HepG2 (cell line): ENCODE measurements at regions not wholly inside any gene's neighbourhood (a gene's known extent, or its start where the extent isn't known, plus 50 kb on each side); places are given as distances from the start of the nearest gene placed in this dataset.
A peak's percentile ranks its signal among the peaks of the same experiment; 100 is the strongest.

Experiments used
- ARID4A ChIP-seq: sonication (generic); formaldehyde crosslinking; IDR thresholded peaks from 2 replicates; pipeline ENCODE4 v1.5.0; 2020; ENCODE audit warnings: mild to moderate bottlenecking, missing genetic modification reagents, borderline replicate concordance
- ARID5B ChIP-seq: IDR thresholded peaks from 2 replicates; pipeline ENCODE4 v1.4.0; 2020; ENCODE audit warnings: mild to moderate bottlenecking, missing genetic modification reagents
- CEBPB ChIP-seq: IDR thresholded peaks from 2 replicates; pipeline ENCODE4 v1.6.1; 2011; ENCODE audit warnings: low read depth, low read length, improper control_type of control experiment, borderline replicate concordance
- EP300 ChIP-seq, 3 experiments: sonication (generic) in 1 of 3; formaldehyde crosslinking in 1 of 3; IDR thresholded peaks; 2 replicates each; pipeline versions ENCODE4 v1.5.1 to v1.6.1; 2011 to 2020; ENCODE audit warnings: low read depth in 2 of 3, low read length in 2 of 3, borderline replicate concordance in 1 of 3, improper control_type of control experiment in 1 of 3, mild to moderate bottlenecking in 1 of 3, missing genetic modification reagents in 1 of 3, moderate library complexity in 1 of 3
- EZH2 ChIP-seq: conservative IDR thresholded peaks from 2 replicates; pipeline ENCODE4 v1.6.1; 2012; ENCODE audit warnings: mild to moderate bottlenecking, low read depth, low read length, moderate library complexity
- FOXA1 ChIP-seq, 2 experiments: fragments of 450-650 bp in 1 of 2; sonication (generic) in 1 of 2; formaldehyde crosslinking in 1 of 2; IDR thresholded peaks; 2 replicates each; pipeline versions ENCODE4 v1.4.0 to v1.6.1; 2016 to 2020; ENCODE audit warnings: missing genetic modification reagents in 1 of 2
- FOXP1 ChIP-seq, 2 experiments: fragments of 450-650 bp in 1 of 2; IDR thresholded peaks; 2 replicates each; pipeline ENCODE4 v1.6.1; 2017 to 2018; ENCODE audit warnings: antibody characterized with exemption in 1 of 2
- GZF1 ChIP-seq: sonication (generic); formaldehyde crosslinking; IDR thresholded peaks from 2 replicates; pipeline ENCODE4 v1.5.1; 2020; ENCODE audit warnings: mild to moderate bottlenecking, missing genetic modification reagents
- MTA1 ChIP-seq: sonication (generic); formaldehyde crosslinking; IDR thresholded peaks from 2 replicates; pipeline ENCODE4 v1.4.0; 2020; ENCODE audit warnings: missing genetic modification reagents, mild to moderate bottlenecking, borderline replicate concordance
- SKIL ChIP-seq: sonication (generic); formaldehyde crosslinking; IDR thresholded peaks from 2 replicates; pipeline ENCODE4 v1.8.0; 2022; ENCODE audit warnings: missing genetic modification reagents, mild to moderate bottlenecking, moderate library complexity, borderline replicate concordance
- SOX6 ChIP-seq, 2 experiments: fragments of 450-650 bp in 1 of 2; sonication (generic) in 1 of 2; formaldehyde crosslinking in 1 of 2; IDR thresholded peaks; 2 replicates each; pipeline versions ENCODE4 v1.4.0 to v1.6.1; 2017 to 2020; ENCODE audit warnings: antibody characterized with exemption in 1 of 2, mild to moderate bottlenecking in 1 of 2, missing genetic modification reagents in 1 of 2
- ZFP82 ChIP-seq: sonication (generic); formaldehyde crosslinking; IDR thresholded peaks from 2 replicates; pipeline ENCODE4 v1.5.1; 2020; ENCODE audit warnings: mild to moderate bottlenecking, missing genetic modification reagents, borderline replicate concordance
- ZNF275 ChIP-seq: sonication (generic); formaldehyde crosslinking; IDR thresholded peaks from 2 replicates; pipeline ENCODE4 v1.8.0; 2022; ENCODE audit warnings: missing genetic modification reagents, mild to moderate bottlenecking, inconsistent platforms, borderline replicate concordance
- ZNF430 ChIP-seq: sonication (generic); formaldehyde crosslinking; IDR thresholded peaks from 2 replicates; pipeline ENCODE4 v1.9.0; 2021; ENCODE audit warnings: mild to moderate bottlenecking, missing genetic modification reagents

GRCh38 chrX:19245711-19246269 lies 97.9 kb upstream of the PDHA1 start (continued):
- TF ChIP-seq FOXP1 (IDR thresholded peaks at IDR 0.05): no peak
- peak; percentile 50; the same call in 1 of the 2 replicates for TF ChIP-seq FOXP1 (CRISPR knock-in tag; IDR thresholded peaks at IDR 0.05)
- TF ChIP-seq ARID4A (CRISPR knock-in tag): no peak
- no peak for TF ChIP-seq SOX6 (IDR thresholded peaks at IDR 0.05)
- peak; percentile 75; the same call in 1 of the 2 replicates for TF ChIP-seq SOX6 (CRISPR knock-in tag; IDR thresholded peaks at IDR 0.05)
- no peak for TF ChIP-seq EZH2
- no peak for TF ChIP-seq ZNF275
- peak; percentile 51; the same call in 1 of the 2 replicates for TF ChIP-seq CEBPB
- TF ChIP-seq ZFP82 (CRISPR knock-in tag): no peak
- TF ChIP-seq GZF1: no peak
- TF ChIP-seq ZNF430: no peak
- TF ChIP-seq SKIL (CRISPR knock-in tag): no peak
- peak; percentile 34; the same call in 1 of the 2 replicates for TF ChIP-seq ARID5B (CRISPR knock-in tag)
- TF ChIP-seq EP300 (IDR thresholded peaks at IDR 0.05; ENCODE audit: low read depth in 2 of 2, low read length in 2 of 2): 0 out of 4 replicates have a peak, but pooled peaks of 1 of the 2 experiments have one; percentile 20
- TF ChIP-seq EP300 (CRISPR knock-in tag; IDR thresholded peaks at IDR 0.05; ENCODE audit: borderline replicate concordance): no peak
- no peak for TF ChIP-seq FOXA1 (IDR thresholded peaks at IDR 0.05)
- TF ChIP-seq FOXA1 (CRISPR knock-in tag; IDR thresholded peaks at IDR 0.05): peak; percentile 54
- TF ChIP-seq MTA1 (CRISPR knock-in tag): no peak
